Germinal center (tissue), 1 donor: ENCODE measurements at regions not wholly inside any gene's neighbourhood (a gene's known extent, or its start where the extent isn't known, plus 50 kb on each side); places are given as distances from the start of the nearest gene placed in this dataset.

ENCODE experiments used
- DNase-seq: peaks from one replicate; pipeline ENCODE4 v3.0.0; 2012; ENCODE audit warnings: mixed read lengths, low spot score

- DNase-seq = no peak
Observed at GRCh38 chr1:4318720-4319119, 335.7 kb upstream of the AJAP1 start.

- no peak for DNase-seq
Observed at GRCh38 chr1:4319496-4319895, 334.9 kb upstream of the AJAP1 start.

GRCh38 chr1:4322881-4323280, 331.5 kb upstream of the AJAP1 start:
- DNase-seq = no peak

GRCh38 chr1:4323309-4323708, 331.1 kb upstream of the AJAP1 start:
- no peak for DNase-seq

GRCh38 chr1:4324525-4324924, 329.9 kb upstream of the AJAP1 start:
- DNase-seq = no peak

GRCh38 chr1:4327142-4327541, 327.3 kb upstream of the AJAP1 start:
- no peak for DNase-seq

- DNase-seq = no peak
Observed at GRCh38 chr1:4328402-4329071, 325.9 kb upstream of the AJAP1 start.

GRCh38 chr1:4330805-4331766, 323.3 kb upstream of the AJAP1 start:
- DNase-seq = no peak

- no peak for DNase-seq
Observed at GRCh38 chr1:4331767-4332163, 322.6 kb upstream of the AJAP1 start.

- DNase-seq = no peak
Observed at GRCh38 chr1:4336507-4336906, 317.9 kb upstream of the AJAP1 start.

GRCh38 chr1:4341421-4341820, 313.0 kb upstream of the AJAP1 start:
- DNase-seq = no peak

GRCh38 chr1:4344065-4344732, 310.2 kb upstream of the AJAP1 start:
- DNase-seq = peak; percentile 32

GRCh38 chr1:4345094-4345493, 309.3 kb upstream of the AJAP1 start:
- no peak for DNase-seq

GRCh38 chr1:4346131-4346530, 308.3 kb upstream of the AJAP1 start:
- no peak for DNase-seq

- DNase-seq = no peak
Observed at GRCh38 chr1:4351453-4351852, 303.0 kb upstream of the AJAP1 start.

GRCh38 chr1:4353090-4353856, 301.1 kb upstream of the AJAP1 start:
- no peak for DNase-seq

- DNase-seq = no peak
Observed at GRCh38 chr1:4355839-4356238, 298.6 kb upstream of the AJAP1 start.

GRCh38 chr1:4362314-4363044, 291.9 kb upstream of the AJAP1 start:
- no peak for DNase-seq

GRCh38 chr1:4366091-4366490, 288.3 kb upstream of the AJAP1 start:
- no peak for DNase-seq

GRCh38 chr1:4367230-4367777, 287.1 kb upstream of the AJAP1 start:
- DNase-seq = no peak

- no peak for DNase-seq
Observed at GRCh38 chr1:4369335-4369734, 285.1 kb upstream of the AJAP1 start.
